KBM-7 (cell line): ENCODE measurements at regions not wholly inside any gene's neighbourhood (a gene's known extent, or its start where the extent isn't known, plus 50 kb on each side); places are given as distances from the start of the nearest gene placed in this dataset.

Experiments
- DNase-seq: peaks from one replicate; pipeline ENCODE4 v3.0.0-alpha.2; 2015
- in situ Hi-C: fragments of 300-500 bp; cut with MboI; formaldehyde crosslinking; loops from 2 replicates; pipeline ENCODE4 v1.14.3; 2020; ENCODE audit warnings: low sequenced_read_pairs, low pct_unique_long_range_greater_than_20kb, mixed read lengths

- in situ Hi-C loops = no loop called here
- no peak for DNase-seq
Observed at GRCh38 chr12:58381546-58381945, 440.2 kb downstream of the ATP23 start.

GRCh38 chr12:58384196-58384595 lies 442.8 kb downstream of the ATP23 start:
- in situ Hi-C loops = no loop called here
- no peak for DNase-seq

- DNase-seq = no peak
- in situ Hi-C loops = no loop called here
Observed at GRCh38 chr12:58386136-58386535, 444.8 kb downstream of the ATP23 start.

DNA sequence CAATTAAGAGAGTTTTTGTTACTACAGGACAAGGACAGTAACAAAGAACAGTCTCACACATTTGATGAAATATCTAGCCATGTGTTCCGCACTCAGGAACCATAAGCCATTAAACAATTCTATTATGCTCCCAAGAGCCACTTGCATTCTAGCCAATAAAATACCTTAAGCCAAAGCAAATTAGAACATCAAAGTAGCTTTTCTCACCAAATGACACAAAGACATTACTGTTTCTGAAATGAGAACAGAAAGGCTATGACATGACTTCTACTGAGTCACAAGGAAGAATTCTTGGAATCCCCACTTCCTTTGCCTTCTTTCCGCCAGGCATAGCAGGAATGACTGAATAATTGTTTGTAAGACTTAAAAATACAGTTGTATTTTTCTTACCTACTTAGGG lies 445.8 kb downstream of the ATP23 start:
- in situ Hi-C loops = no loop called here
- DNase-seq = no peak

- in situ Hi-C loops = no loop called here
- DNase-seq = no peak
Observed at GRCh38 chr12:58388261-58388660, 446.9 kb downstream of the ATP23 start.

DNA sequence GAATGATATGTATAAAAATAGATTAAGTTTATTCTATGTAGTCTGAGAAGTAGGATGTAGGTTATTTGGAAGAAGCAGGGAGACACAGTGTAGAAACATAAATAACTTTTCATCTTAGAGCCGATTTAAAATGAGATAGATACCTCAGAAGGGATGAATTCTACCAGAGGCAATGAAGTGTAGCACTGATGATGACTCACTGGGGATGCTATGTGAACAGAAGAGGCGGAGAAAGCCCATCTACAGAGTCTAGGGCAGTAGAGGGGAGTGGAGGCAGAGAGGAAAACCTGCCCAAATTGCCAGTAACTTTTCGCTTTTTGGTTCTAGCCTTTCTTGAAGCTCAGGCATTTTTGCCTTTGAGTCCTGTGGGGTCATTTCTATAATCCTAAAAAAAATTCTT lies 451.8 kb downstream of the ATP23 start:
- no peak for DNase-seq
- in situ Hi-C loops = no loop called here

GRCh38 chr12:58395056-58395455 lies 453.7 kb downstream of the ATP23 start:
- no peak for DNase-seq
- in situ Hi-C loops = no loop called here

- DNase-seq = no peak
- in situ Hi-C loops = no loop called here
Observed at GRCh38 chr12:58395470-58395869, 454.1 kb downstream of the ATP23 start.

- DNase-seq = no peak
- in situ Hi-C loops = no loop called here
Observed at GRCh38 chr12:58396239-58396638, 454.9 kb downstream of the ATP23 start.

DNA sequence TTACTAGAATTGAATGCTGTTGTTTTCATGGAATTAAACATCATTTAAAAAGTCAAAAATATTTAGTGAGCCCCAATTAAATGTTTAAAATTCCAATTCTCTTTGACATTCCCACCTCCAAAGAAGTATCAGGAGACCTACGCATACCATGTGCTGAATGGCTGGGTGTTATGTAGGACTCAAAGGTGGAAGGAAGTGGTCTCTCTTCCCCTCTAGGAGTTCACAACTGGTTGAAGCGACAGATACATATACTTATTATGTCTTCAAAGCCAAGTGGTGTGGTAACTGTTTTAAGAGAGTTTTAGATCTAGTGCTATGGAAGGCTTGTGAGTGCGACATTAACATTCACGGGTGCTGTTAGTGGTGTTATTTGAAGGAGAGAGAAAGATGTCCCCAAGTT lies 464.0 kb downstream of the ATP23 start:
- in situ Hi-C loops = no loop called here

GRCh38 chr12:58408516-58408915 lies 467.1 kb downstream of the ATP23 start:
- in situ Hi-C loops = no loop called here
- no peak for DNase-seq

More for the DNA sequence above, 464.0 kb downstream of the ATP23 start:
- DNase-seq = no peak

DNA sequence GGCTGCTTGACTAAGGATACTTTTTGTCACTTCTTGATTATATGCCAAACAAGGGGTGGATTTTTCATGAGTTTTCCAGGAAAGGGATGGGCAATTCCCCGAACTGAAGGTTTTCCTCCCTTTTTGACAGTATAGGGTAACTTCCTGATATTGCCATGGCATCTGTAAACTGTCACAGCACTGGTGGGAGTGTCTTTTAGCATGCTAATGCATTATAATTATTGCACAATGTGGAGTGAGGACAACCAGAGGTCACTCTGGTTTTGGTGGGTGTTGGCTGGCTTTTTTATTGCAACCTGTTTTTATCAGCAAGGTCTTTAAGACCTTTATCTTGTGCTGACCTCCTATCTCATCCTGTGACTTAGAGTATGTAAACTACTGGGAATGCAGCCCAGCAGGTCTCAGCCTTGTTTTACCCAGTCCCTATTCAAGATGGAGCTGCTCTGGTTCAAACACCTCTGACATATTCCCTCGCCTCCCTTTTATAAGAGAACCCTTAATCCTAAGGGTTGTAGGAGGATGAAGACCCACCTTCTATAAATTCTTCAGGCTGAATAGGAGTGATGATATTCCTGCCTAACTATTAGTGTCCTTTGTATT lies 471.2 kb downstream of the ATP23 start:
- no peak for DNase-seq
- in situ Hi-C loops = no loop called here

- in situ Hi-C loops = no loop called here
- DNase-seq = no peak
Observed at GRCh38 chr12:58413794-58414193, 472.4 kb downstream of the ATP23 start.

DNA sequence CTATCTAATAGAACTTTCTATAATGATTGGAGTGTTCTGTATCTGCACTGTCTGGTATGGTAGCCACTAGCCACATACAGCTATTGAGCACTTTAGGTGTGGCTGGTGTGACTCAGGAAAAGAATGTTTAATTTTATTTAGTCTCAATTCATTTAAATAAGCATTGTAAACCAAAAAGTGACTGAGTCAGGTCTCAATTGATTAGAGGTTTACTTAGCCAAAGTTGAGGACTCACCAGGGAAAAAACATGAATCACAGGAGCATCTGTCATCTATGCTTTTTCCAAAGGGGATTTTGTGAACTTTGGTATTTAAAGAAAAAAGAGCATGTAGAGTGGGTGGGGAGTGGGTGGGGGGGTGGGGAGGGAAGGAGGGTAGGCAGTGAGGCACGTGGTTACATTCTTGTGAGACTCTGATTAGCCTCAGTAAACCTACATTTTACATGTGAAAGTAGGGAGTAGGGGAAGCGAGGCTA lies 473.1 kb downstream of the ATP23 start:
- DNase-seq = no peak

GRCh38 chr12:58415716-58416115 lies 474.3 kb downstream of the ATP23 start:
- in situ Hi-C loops = no loop called here
- no peak for DNase-seq

More for the DNA sequence above, 473.1 kb downstream of the ATP23 start:
- in situ Hi-C loops = no loop called here

- no peak for DNase-seq
- in situ Hi-C loops = no loop called here
Observed at GRCh38 chr12:58416236-58416635, 474.9 kb downstream of the ATP23 start.

GRCh38 chr12:58419196-58419760 lies 477.9 kb downstream of the ATP23 start:
- no peak for DNase-seq
- in situ Hi-C loops = no loop called here

DNA sequence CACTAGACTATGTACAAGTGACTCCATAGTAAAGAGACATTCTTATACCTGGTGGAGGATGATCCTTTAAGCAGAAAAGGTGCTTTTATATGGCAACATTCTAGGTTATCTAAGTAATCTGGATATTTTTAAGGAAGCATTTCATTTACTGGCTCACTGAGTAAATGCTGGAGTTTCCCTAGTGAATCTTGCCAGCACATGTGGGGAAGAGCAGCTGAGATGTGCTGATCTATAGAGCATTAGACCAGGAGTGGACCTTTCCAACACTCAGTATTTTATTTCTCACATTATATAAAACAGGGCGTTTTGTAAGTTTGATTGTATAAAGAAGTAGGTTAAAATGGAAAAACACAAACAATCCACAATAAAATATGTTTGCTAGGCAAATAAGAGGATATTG lies 478.5 kb downstream of the ATP23 start:
- no peak for DNase-seq
- in situ Hi-C loops = no loop called here

DNA sequence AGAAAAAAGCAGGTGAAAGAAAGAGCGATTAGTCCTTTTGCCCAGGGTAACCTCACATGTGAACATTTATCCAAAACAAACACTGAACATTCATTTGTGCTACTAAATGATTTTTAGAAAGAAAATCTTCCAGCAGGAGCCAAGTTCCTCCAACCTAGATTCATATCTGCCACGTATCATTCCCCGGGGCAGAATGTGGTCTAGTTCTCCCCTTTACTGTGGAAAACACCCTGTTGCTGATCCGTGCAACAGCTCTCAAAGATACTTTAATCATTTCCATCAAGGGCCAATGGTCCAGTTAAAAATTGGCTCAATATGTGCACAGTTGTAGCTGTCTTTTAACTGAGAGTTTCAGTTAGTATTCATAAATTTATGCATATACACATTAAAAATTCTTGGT lies 479.1 kb downstream of the ATP23 start:
- in situ Hi-C loops = no loop called here
- DNase-seq = no peak

GRCh38 chr12:58421990-58422389 lies 480.6 kb downstream of the ATP23 start:
- DNase-seq = no peak
- in situ Hi-C loops = no loop called here

- in situ Hi-C loops = no loop called here
- no peak for DNase-seq
Observed at GRCh38 chr12:58424735-58425392, 483.5 kb downstream of the ATP23 start.
